SK-N-DZ (cell line): ENCODE measurements at regions not wholly inside any gene's neighbourhood (a gene's known extent, or its start where the extent isn't known, plus 50 kb on each side); places are given as distances from the start of the nearest gene placed in this dataset.
A peak's percentile ranks its signal among the peaks of the same experiment; 100 is the strongest.
"Not testable (repeated sequence)": the region's sequence is repeated elsewhere in the genome, so short reads cannot be mapped to it uniquely, and the experiment has no call there.

Source experiments
- DNase-seq: peaks from one replicate; pipeline ENCODE4 v3.0.0-alpha.2; 2015; ENCODE audit warnings: low spot score

GRCh38 chr5:114953565-114953964 is 216.1 kb downstream of the TRIM36 start:
- DNase-seq, result no peak

DNA sequence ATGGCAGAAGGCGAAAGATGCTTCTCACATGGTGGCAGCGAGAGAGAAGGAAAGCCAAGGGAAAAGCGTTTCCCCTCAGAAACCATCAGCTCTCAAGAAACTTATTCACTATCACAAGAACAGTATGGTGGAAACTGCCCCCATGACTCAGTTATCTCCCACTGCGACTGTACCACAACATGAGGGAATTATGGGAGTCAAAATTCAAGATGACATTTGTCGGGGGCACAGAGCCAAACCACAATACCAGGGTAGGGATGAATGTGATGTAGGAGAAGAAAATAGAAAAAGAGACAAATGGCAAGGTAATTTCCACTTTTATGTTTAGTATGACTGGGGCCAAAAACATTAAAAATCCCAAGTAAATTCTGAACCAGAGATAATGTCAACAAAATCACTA is 216.8 kb downstream of the TRIM36 start:
- DNase-seq, result no peak

DNA sequence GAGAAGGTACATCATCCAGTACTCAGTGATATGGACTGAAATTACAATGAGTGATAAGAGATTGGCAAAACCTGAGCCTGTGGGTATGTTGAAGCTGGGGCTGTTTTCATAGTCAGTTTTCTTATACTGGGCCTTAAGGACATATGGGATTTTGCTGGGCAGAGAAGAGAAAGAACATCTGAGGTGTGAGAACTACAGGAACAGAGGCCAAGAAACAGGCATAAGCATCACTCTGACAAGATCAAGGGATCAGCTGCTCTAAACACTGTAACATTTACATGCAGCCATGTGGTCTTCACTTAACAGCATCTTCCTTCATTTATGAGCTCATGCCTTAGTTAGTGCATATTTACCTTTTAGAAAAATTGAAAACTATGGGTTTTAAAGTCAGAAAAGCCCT is 220.0 kb downstream of the TRIM36 start:
- no peak for DNase-seq

DNA sequence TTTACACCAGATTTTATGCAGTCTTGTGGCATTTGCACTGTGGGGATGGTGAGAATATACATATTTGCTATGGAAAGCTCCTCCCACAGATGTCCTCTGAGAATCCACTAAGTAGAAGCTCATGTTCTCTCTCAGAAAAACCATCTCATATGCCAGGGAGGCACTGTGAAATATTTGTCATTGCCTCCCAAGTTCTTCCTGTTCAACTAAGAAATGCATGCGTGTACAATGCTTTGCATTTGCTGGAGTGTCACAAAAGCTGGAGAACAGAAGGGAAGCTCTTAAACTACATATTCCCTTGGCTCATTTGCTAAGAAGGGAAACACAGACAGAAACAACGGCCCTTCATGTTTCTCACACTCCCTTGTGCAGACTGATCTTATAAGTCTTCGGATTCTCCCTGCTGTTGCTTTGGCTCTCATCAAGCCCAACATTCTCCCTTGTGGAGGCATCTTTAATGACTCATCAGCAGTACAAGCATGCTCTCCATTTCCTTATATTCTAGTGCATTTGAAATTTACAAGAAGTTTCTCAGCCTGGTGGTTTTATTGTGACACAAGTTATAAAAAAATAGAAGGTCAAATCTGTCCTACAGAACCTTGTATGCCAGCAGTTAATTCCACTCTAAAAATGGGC is 220.6 kb downstream of the TRIM36 start:
- no peak for DNase-seq

- no peak for DNase-seq
Observed at GRCh38 chr5:114948363-114948762, 221.3 kb downstream of the TRIM36 start.

GRCh38 chr5:114940709-114941108 is 229.0 kb downstream of the TRIM36 start:
- no peak for DNase-seq

DNA sequence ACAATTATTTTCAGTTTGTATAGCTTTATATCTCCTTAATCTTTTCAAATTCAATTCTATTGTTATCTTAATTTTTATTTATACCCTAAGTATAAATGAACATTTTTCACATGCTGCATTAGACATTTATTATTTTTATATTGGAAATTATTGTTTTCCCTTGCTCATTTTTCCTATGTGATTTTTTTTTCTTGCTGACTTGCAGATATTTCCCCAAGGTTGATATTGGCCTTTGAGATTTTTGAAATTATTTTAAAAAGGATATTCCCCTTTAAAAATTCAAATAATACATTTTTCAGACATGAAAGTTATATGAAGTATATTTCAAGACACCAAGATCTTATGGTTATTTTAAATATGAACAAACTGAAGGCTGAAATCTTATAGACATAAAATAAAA is 234.2 kb downstream of the TRIM36 start:
- DNase-seq, result no peak

- DNase-seq, result no peak
Observed at GRCh38 chr5:114928644-114929462, 240.9 kb downstream of the TRIM36 start.

DNA sequence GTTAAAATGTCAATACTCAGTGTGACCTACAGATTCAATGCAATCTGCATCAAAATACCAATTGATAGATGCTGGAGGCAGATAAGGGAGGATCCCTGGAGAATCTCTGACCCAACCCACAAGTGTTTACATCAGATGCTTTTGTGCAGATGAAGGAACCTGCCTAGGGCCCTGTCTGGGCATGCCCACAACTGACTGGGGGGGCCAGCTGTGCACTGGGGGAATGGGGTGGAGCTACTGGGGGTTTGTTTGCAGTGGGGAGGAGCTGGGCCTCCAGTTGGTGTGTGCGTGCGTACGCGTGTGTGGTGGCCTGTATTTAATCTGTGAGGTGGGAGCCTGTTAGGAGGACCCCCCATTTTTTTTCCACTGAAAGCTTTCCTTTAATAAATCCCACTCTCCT is 244.9 kb downstream of the TRIM36 start:
- DNase-seq, result no peak

- DNase-seq, result no peak
Observed at GRCh38 chr5:114912189-114912920, 257.4 kb downstream of the TRIM36 start.

- DNase-seq, result no peak
Observed at GRCh38 chr5:114910727-114911126, 259.0 kb downstream of the TRIM36 start.

GRCh38 chr5:114909424-114909823 is 260.3 kb downstream of the TRIM36 start:
- DNase-seq, result no peak

- DNase-seq, result no peak
Observed at GRCh38 chr5:114903767-114904166, 265.9 kb downstream of the TRIM36 start.

- peak; percentile 5 for DNase-seq
Observed at GRCh38 chr5:114898602-114899001, 271.1 kb downstream of the TRIM36 start.

GRCh38 chr5:114883675-114884074 is 286.0 kb downstream of the TRIM36 start:
- no peak for DNase-seq

DNA sequence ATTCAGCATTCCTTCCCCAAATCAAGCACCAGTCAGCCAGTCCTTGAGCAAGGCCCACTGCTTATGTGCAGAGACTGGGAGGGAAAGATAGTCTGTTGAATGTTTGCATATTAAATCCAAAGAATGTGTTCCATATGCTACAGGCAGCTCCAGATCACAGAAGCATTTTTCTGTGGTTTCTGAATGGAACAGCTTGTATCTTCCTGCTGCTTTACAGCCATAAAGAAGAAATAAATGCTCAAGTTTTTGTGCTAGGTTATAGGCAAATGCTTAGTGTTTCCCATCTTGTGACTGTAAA is 310.3 kb downstream of the TRIM36 start:
- DNase-seq, result no peak

GRCh38 chr5:114858665-114859437 is 310.9 kb downstream of the TRIM36 start:
- no peak for DNase-seq

- no peak for DNase-seq
Observed at GRCh38 chr5:114857941-114858551, 311.7 kb downstream of the TRIM36 start.

- not testable (repeated sequence) for DNase-seq
Observed at GRCh38 chr5:114844711-114845110, 325.0 kb downstream of the TRIM36 start.

GRCh38 chr5:114839360-114839759 is 330.3 kb downstream of the TRIM36 start:
- DNase-seq, result no peak

GRCh38 chr5:114838937-114839336 is 330.8 kb downstream of the TRIM36 start:
- no peak for DNase-seq

DNA sequence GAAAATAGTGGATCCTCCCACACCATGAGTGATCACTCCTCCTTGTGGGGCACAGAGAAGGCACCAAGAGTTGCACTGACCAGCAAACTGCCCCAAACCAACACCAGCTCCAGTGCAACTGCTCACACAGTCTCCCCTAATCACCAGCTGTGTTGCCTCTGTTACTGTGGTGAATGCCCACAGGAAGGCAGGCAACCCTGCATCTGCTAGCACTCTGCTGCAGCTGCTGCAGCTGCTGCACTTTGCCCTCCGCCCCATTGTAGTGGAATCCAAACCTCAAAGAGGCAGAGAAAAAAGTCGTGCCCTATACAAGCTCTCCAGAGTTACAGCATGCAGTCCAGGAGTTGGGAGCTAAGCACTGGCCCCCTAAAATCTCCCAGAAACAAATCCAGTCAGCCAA is 339.6 kb downstream of the TRIM36 start:
- DNase-seq, result no peak
